ENCODE measurements at regions not wholly inside any gene's neighbourhood (a gene's known extent, or its start where the extent isn't known, plus 50 kb on each side); places are given as distances from the start of the nearest gene placed in this dataset.
"Not testable (repeated sequence)": the region's sequence is repeated elsewhere in the genome, so short reads cannot be mapped to it uniquely, and the experiment has no call there.

DNA sequence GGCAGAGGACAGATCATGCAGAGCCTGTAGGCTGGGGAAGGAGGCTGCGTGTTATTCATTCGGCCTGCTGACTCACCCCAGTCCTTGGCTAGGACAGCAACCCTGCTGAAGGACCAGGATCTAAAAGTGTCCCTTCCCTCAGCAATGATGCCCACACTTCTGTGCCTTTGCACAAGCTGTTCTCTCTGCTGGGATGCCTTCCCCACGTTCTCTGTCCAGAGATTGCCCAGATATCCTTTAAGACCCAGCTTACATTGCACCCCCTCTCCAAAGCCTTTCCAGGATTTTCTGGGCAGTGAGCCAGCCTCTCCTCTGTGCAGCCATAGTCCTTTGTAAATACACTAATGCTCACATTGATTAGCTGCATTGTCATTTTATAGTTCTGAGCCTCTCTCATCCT, 99.3 kb upstream of the CHD6 start:
- Mint-ChIP-seq H3K9me3 (no peaks in the 10 kb centered on the region), H3K27me3 (peaks cover 9% of the 10 kb centered on the region), H3K4me3 (no peak overlapping the region), H3K36me3 (ENCODE audit: low read depth) (no peaks in the 10 kb centered on the region), H3K4me1 (no peaks in the 10 kb centered on the region), H3K27ac (no peak overlapping the region)
- ATAC-seq (no peak), DNase-seq (no peak)

DNA sequence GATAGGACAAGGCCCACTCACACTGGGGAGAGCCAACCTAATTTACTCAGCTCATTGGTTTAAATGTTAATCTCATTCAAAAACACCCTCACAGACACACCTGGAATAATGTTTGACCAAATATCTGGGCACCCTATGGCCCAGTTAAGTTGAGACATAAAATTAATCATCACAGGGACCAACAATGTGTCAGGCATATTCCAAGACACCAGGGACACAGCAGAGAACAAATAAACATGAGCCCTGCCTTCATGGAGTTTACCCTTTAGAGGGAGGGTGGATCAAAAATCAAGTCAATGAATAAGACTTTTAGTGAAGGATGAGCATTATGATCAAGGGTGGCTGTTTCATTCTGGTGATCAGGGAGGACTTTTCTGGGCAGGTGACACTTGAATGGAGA, 98.7 kb upstream of the CHD6 start:
- DNase-seq (no peak), ATAC-seq (no peak)
- Mint-ChIP-seq H3K9me3 (no peaks in the 10 kb centered on the region), H3K27ac (no peak overlapping the region), H3K36me3 (ENCODE audit: low read depth) (no peaks in the 10 kb centered on the region), H3K27me3 (peaks cover 14% of the 10 kb centered on the region), H3K4me3 (no peak overlapping the region), H3K4me1 (no peaks in the 10 kb centered on the region)

DNA sequence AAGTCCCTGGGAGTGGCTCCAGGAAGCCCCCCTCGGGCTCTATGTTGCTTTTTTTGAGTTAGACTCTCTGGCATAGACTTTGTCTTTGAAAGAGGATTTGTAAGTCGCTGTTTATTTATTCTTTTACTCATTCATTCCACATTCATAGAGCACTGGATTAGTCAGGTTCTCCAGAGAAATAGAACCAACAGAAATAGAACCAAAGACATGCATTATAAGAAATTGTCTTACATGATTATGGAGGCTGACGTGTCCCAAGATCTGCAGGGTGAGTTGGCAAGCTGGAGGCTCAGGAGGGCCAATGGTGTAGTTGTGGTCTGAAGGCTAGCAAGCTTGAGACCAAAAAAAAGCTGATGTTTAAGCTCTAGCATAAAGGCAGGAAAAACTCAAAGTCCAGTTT, 98.3 kb upstream of the CHD6 start:
- H3K4me3 Mint-ChIP-seq, result no peak overlapping the region
- peaks cover 15% of the 10 kb centered on the region for H3K27me3 Mint-ChIP-seq
- DNase-seq (no peak), ATAC-seq (no peak)
- H3K9me3 Mint-ChIP-seq, result no peaks in the 10 kb centered on the region
- H3K4me1 Mint-ChIP-seq, result no peaks in the 10 kb centered on the region
- no peak overlapping the region for H3K27ac Mint-ChIP-seq
- no peaks in the 10 kb centered on the region for H3K36me3 Mint-ChIP-seq (ENCODE audit: low read depth)

DNA sequence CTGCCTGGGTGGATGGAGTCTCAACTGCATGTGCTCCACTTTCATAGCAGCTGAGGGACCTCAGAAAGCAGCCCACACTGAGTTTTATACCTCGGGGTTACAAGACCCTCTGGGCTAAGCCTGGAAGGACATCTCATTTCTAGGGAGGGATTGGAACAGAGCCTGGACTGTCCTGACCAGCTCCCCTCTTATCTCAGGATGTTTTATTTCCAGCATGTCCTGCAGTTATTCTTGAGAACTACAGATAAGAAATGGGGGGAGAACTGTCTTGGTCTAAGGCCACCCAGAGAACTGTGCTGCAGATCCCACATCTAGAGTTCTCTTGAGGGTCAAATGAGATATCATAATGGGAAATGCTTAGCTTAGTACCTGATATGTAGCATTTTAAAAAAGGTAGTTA, 97.3 kb upstream of the CHD6 start:
- peaks cover 17% of the 10 kb centered on the region for H3K27me3 Mint-ChIP-seq
- DNase-seq, result no peak
- no peaks in the 10 kb centered on the region for H3K36me3 Mint-ChIP-seq (ENCODE audit: low read depth)
- H3K9me3 Mint-ChIP-seq, result no peaks in the 10 kb centered on the region
- no peak overlapping the region for H3K4me3 Mint-ChIP-seq
- H3K27ac Mint-ChIP-seq, result no peak overlapping the region
- no peak for ATAC-seq
- H3K4me1 Mint-ChIP-seq, result no peaks in the 10 kb centered on the region

DNA sequence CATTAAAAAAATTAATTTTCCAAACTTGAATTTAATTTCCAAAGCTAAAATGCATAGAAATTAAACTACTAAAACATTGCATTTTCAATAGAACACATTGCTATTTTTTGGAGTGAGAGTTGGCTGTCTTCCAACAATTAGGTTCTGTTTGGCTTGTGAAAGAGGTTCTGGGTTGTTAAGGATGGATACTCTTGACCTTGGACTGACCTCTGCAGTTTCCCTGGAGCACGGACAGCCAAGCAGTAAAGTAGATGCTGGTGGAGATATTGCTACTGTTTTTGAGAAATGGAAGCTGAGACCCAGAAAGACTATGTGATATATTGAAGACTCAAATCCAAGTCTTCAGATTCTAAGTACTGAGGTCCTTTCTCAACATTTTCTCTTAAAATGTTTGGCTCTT, 95.9 kb upstream of the CHD6 start:
- Mint-ChIP-seq H3K27ac (no peak overlapping the region), H3K4me1 (no peaks in the 10 kb centered on the region), H3K9me3 (no peaks in the 10 kb centered on the region), H3K27me3 (peaks cover 17% of the 10 kb centered on the region), H3K4me3 (no peak overlapping the region), H3K36me3 (ENCODE audit: low read depth) (no peaks in the 10 kb centered on the region)
- DNase-seq, result no peak
- no peak for ATAC-seq

DNA sequence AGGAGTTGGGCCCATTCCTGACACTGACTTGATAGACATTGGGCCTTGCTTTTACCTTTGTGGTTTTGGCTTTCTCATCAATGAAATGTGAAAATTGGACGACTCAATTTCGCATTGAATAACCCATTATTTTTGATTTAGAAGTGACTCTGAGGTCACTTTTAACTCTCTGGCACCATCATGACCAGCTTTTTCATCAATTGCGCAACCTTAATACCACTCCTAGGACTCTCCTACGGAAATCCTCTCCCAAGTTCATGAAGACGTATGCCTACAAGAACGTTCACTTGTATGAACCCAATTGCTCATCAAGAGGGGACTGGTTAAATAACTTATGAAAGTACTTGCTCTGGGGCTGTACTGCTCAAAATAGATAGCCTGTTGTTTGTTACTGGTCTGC, 86.7 kb upstream of the CHD6 start:
- no peak for ATAC-seq
- Mint-ChIP-seq H3K27me3 (no peaks in the 10 kb centered on the region), H3K4me1 (no peaks in the 10 kb centered on the region)

GRCh38 chr20:41702647-41703046, 84.5 kb upstream of the CHD6 start:
- Mint-ChIP-seq H3K27me3 (peaks cover under 1% of the 10 kb centered on the region), H3K36me3 (ENCODE audit: low read depth) (no peaks in the 10 kb centered on the region), H3K27ac (no peak overlapping the region), H3K4me1 (peaks cover 1% of the 10 kb centered on the region), H3K9me3 (no peaks in the 10 kb centered on the region), H3K4me3 (no peak overlapping the region)
- DNase-seq, result no peak
- no peak for ATAC-seq

More for the DNA sequence above, 86.7 kb upstream of the CHD6 start:
- no peak for DNase-seq
- Mint-ChIP-seq H3K36me3 (ENCODE audit: low read depth) (no peaks in the 10 kb centered on the region), H3K27ac (no peak overlapping the region), H3K4me3 (no peak overlapping the region), H3K9me3 (no peaks in the 10 kb centered on the region)

DNA sequence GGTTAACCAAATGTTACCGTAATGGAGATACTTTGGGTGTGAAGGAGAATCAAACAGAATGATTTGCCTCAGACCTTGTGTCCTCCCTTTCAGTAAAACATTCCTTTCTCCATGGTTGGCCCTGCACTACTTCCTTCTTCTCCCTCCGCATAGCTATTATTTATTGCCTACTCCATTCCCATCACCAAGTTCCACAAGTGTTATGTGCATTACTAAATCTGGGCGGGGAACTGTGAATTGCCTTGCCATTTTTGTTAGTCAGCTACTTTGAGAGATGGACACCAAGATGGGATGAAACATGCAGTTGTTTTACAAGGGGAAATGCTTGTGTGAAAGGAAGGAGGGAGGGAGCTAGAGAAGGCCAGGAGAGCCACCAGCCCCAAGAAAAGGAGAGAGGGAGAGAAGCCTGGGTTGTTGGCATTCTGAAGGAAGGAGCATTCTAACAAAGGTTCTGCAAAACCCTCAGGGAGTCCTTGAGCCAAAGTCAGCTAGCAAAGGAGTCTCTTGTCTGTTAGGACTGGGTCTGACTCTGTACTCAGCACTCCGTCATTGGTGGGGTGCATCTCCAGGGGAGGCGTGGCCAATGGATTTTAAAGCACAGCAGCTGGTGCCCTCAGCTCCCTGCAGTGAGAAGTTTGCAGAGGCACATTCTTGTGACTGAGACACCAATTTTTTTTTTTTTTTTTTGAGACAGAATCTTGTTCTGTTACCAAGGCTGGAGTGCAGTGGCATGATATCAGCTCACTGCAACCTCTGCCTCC, 83.6 kb upstream of the CHD6 start:
- H3K4me1 Mint-ChIP-seq, result peaks cover 3% of the 10 kb centered on the region
- no peak for DNase-seq
- ATAC-seq, result no peak
- no peak overlapping the region for H3K27ac Mint-ChIP-seq
- H3K27me3 Mint-ChIP-seq, result peaks cover 2% of the 10 kb centered on the region
- H3K4me3 Mint-ChIP-seq, result no peak overlapping the region
- H3K36me3 Mint-ChIP-seq (ENCODE audit: low read depth), result no peaks in the 10 kb centered on the region
- no peaks in the 10 kb centered on the region for H3K9me3 Mint-ChIP-seq

DNA sequence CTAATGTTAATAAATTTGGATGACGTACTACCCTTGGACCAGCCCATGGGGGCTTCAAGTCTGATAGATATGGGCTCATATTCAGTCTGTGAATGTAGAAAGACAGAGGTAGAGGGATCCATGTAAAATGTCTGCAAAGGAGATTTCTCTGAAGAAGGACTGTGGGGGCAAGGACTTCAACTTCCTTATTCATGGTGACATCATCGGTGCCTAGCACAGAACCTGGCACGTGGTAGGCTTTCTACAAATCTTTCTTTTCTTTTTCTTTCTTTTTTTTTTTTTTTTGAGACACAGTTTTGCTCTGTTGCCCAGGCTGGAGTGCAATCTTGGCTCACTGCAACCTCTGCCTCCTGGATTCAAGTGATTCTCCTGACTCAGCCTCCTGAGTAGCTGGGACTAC, 81.5 kb upstream of the CHD6 start:
- not testable (repeated sequence) for H3K27me3 Mint-ChIP-seq; H3K4me1 Mint-ChIP-seq; H3K9me3 Mint-ChIP-seq; DNase-seq; H3K4me3 Mint-ChIP-seq; H3K27ac Mint-ChIP-seq; H3K36me3 Mint-ChIP-seq (ENCODE audit: low read depth); ATAC-seq

GRCh38 chr20:41697861-41698559, 79.8 kb upstream of the CHD6 start:
- H3K4me1 Mint-ChIP-seq, result peaks cover 12% of the 10 kb centered on the region
- no peak overlapping the region for H3K27ac Mint-ChIP-seq
- no peak for DNase-seq
- no peak overlapping the region for H3K4me3 Mint-ChIP-seq
- ATAC-seq, result no peak
- no peaks in the 10 kb centered on the region for H3K36me3 Mint-ChIP-seq (ENCODE audit: low read depth)
- no peaks in the 10 kb centered on the region for H3K9me3 Mint-ChIP-seq
- peaks cover 2% of the 10 kb centered on the region for H3K27me3 Mint-ChIP-seq

DNA sequence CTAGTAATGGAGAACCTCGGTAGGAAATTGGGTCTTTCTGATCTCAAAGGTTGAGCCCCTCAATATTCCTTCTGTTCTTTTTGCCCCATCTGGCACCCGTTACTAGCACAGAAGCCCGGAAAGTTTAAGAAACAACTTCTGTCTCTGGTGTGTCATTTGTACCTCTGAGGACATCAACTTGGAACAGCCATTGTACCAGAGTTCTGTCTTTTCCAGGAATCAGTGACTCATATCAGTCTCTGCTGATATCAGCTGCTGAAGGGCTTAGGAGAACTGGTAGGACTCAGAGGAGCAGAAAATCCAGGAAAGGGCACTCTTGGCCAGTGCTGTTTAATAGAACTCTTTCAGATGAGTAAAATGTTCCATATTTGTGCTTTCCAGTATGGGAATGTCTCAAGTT, 78.3 kb upstream of the CHD6 start:
- peaks cover 2% of the 10 kb centered on the region for H3K27me3 Mint-ChIP-seq
- peaks cover 16% of the 10 kb centered on the region for H3K4me1 Mint-ChIP-seq
- ATAC-seq, result no peak
- no peaks in the 10 kb centered on the region for H3K36me3 Mint-ChIP-seq (ENCODE audit: low read depth)
- H3K27ac Mint-ChIP-seq, result no peak overlapping the region
- H3K4me3 Mint-ChIP-seq, result no peak overlapping the region
- no peak for DNase-seq
- peaks cover 4% of the 10 kb centered on the region for H3K9me3 Mint-ChIP-seq

- Mint-ChIP-seq H3K4me1 (peaks cover 16% of the 10 kb centered on the region), H3K27me3 (peaks cover 2% of the 10 kb centered on the region), H3K9me3 (peaks cover 4% of the 10 kb centered on the region), H3K27ac (no peak overlapping the region), H3K36me3 (ENCODE audit: low read depth) (no peaks in the 10 kb centered on the region), H3K4me3 (peak overlapping the region; percentile 98)
- no peak for DNase-seq
- ATAC-seq, result no peak
Measured at GRCh38 chr20:41694796-41695195, 76.6 kb upstream of the CHD6 start.

- Mint-ChIP-seq H3K27me3 (peaks cover 2% of the 10 kb centered on the region), H3K9me3 (peaks cover 4% of the 10 kb centered on the region), H3K4me3 (peak overlapping the region; percentile 98), H3K36me3 (ENCODE audit: low read depth) (no peaks in the 10 kb centered on the region), H3K27ac (peak overlapping the region; percentile 93), H3K4me1 (peaks cover 16% of the 10 kb centered on the region)
- DNase-seq (peak; percentile 71), ATAC-seq (peak; percentile 95)
Measured at GRCh38 chr20:41693136-41693979, 75.2 kb upstream of the CHD6 start.

DNA sequence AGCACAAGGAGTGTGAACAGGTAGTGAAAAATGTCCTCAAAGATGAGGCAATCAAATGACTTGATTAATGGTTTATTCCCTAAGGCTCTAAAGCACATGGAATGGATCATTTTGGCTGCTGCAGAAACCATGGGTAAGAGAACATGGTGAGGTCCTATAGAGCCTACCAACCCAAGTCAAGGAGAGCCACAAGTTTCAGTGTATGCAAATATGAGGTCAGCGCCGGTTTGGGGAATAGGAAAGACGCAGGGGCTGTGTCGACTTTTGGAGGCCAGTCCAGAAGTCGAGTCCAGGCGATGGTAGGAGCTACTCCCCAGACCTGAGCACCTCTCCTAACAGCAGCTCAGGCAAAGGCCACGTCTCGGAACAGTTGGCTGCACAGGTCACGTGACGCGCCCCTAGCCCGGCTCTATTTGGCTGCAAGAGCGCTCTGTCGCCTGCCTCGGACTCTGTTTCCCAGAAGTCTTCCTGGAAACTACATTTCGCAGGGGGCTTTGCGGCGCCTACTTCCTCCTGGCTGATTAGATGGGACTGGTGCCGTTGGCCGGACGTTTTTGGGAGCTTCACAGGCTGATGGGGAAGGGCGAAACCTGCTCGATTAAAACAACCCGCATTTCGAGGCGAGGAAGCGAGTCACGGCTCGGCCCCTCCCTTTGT, 74.4 kb upstream of the CHD6 start:
- no peaks in the 10 kb centered on the region for H3K36me3 Mint-ChIP-seq (ENCODE audit: low read depth)
- peak overlapping the region; percentile 98 for H3K4me3 Mint-ChIP-seq
- H3K9me3 Mint-ChIP-seq, result peaks cover 4% of the 10 kb centered on the region
- peaks cover under 1% of the 10 kb centered on the region for H3K27me3 Mint-ChIP-seq
- H3K27ac Mint-ChIP-seq, result peak overlapping the region; percentile 93
- ATAC-seq (peak; percentile 66), DNase-seq (peak; percentile 76)
- H3K4me1 Mint-ChIP-seq, result peaks cover 14% of the 10 kb centered on the region
